CD14-positive monocyte (primary cell): ENCODE measurements at regions not wholly inside any gene's neighbourhood (a gene's known extent, or its start where the extent isn't known, plus 50 kb on each side); places are given as distances from the start of the nearest gene placed in this dataset.

Source experiments
- DNase-seq, 3 donors: peaks; one replicate each; pipeline ENCODE4 v3.0.0-alpha.2; 2011 to 2022
- H2AFZ ChIP-seq: 2 replicates; pipeline ENCODE4 v1.6.0; 2012; ENCODE audit warnings: mild to moderate bottlenecking, low read depth, low read length, inconsistent platforms; ENCODE audit not compliant: insufficient read depth, poor library complexity, severe bottlenecking
- H3K27ac ChIP-seq, 2 donors: 1 replicate in 1 of 2; 2 replicates in 1 of 2; pipeline ENCODE4 v1.5.1; 2012 to 2013; ENCODE audit warnings: low read length in 2 of 2, control low read depth in 1 of 2, inconsistent platforms in 1 of 2, low read depth in 1 of 2, mild to moderate bottlenecking in 1 of 2
- H3K27me3 ChIP-seq, 2 donors: one replicate each; pipeline versions ENCODE4 v1.6.0 to v1.6.1; 2011 to 2013; ENCODE audit warnings: low read length in 2 of 2; ENCODE audit not compliant: control insufficient read depth in 2 of 2, insufficient read depth in 2 of 2
- H3K36me3 ChIP-seq, 2 donors: replicated peaks in 1 of 2; 1 replicate in 1 of 2; 2 replicates in 1 of 2; pipeline versions ENCODE4 v1.5.1 to v1.6.1; 2012 to 2013; ENCODE audit warnings: low read length in 2 of 2, control low read depth in 1 of 2, inconsistent platforms in 1 of 2, mild to moderate bottlenecking in 1 of 2; ENCODE audit not compliant: insufficient read depth in 2 of 2, control insufficient read depth in 1 of 2
- H3K4me1 ChIP-seq, 2 donors: 1 replicate in 1 of 2; 2 replicates in 1 of 2; pipeline versions ENCODE4 v1.5.1 to v1.6.1; 2012 to 2013; ENCODE audit warnings: low read length in 2 of 2, control low read depth in 1 of 2, inconsistent platforms in 1 of 2, mild to moderate bottlenecking in 1 of 2, moderate library complexity in 1 of 2; ENCODE audit not compliant: insufficient read depth in 2 of 2, control insufficient read depth in 1 of 2
- H3K4me2 ChIP-seq: replicated peaks from 2 replicates; pipeline ENCODE3; 2012; ENCODE audit warnings: low read length, moderate library complexity, mild to moderate bottlenecking; ENCODE audit not compliant: poor library complexity, severe bottlenecking; ENCODE audit errors: extremely low read depth
- H3K4me3 ChIP-seq, 3 experiments: fragments of 200-600 bp in 1 of 3; sonication (generic) in 1 of 3; replicated peaks in 1 of 3; 1 replicate in 2 of 3; 2 replicates in 1 of 3; pipeline ENCODE4 v1.5.1; 2011 to 2013; ENCODE audit warnings: low read length in 3 of 3, mild to moderate bottlenecking in 3 of 3, control low read depth in 2 of 3, low read depth in 2 of 3, inconsistent platforms in 1 of 3, moderate library complexity in 1 of 3
- H3K79me2 ChIP-seq: 2 replicates; pipeline ENCODE4 v1.6.0; 2012; ENCODE audit warnings: mild to moderate bottlenecking, control low read depth, inconsistent platforms, low read length, moderate library complexity; ENCODE audit not compliant: insufficient read depth
- H3K9ac ChIP-seq: 2 replicates; pipeline ENCODE4 v1.6.0; 2017; ENCODE audit warnings: low read length, mild to moderate bottlenecking; ENCODE audit not compliant: insufficient read depth, poor library complexity, severe bottlenecking
- H3K9me3 ChIP-seq, 2 donors: replicated peaks in 1 of 2; 1 replicate in 1 of 2; 2 replicates in 1 of 2; pipeline versions ENCODE4 v1.5.1 to v1.6.1; 2012 to 2013; ENCODE audit warnings: low read length in 2 of 2, control low read depth in 1 of 2; ENCODE audit not compliant: control insufficient read depth in 1 of 2, insufficient read depth in 1 of 2
- H4K20me1 ChIP-seq: 2 replicates; pipeline ENCODE4 v1.6.0; 2012; ENCODE audit warnings: mild to moderate bottlenecking, low read length, control low read depth, moderate library complexity; ENCODE audit not compliant: insufficient read depth
- H3K27ac Mint-ChIP-seq, 7 donors: one replicate each; pipeline ENCODE4 v1.8.0; 2020; ENCODE audit warnings: mild to moderate bottlenecking in 7 of 7, mixed read lengths in 7 of 7, moderate library complexity in 6 of 7, inconsistent platforms in 2 of 7
- H3K27me3 Mint-ChIP-seq, 3 donors: one replicate each; pipeline ENCODE4 v1.8.0; 2021 to 2022; ENCODE audit warnings: low read depth in 3 of 3, mild to moderate bottlenecking in 3 of 3, mixed read lengths in 3 of 3, moderate library complexity in 3 of 3, inconsistent platforms in 1 of 3
- H3K36me3 Mint-ChIP-seq, 2 donors: one replicate each; pipeline ENCODE4 v1.8.0; 2020; ENCODE audit warnings: mixed read lengths in 2 of 2, inconsistent platforms in 1 of 2, mild to moderate bottlenecking in 1 of 2
- H3K4me1 Mint-ChIP-seq: one replicate; pipeline ENCODE4 v1.8.0; 2020; ENCODE audit warnings: mild to moderate bottlenecking, mixed read lengths
- H3K4me3 Mint-ChIP-seq, 2 donors: one replicate each; pipeline ENCODE4 v1.8.0; 2020; ENCODE audit warnings: mild to moderate bottlenecking in 2 of 2, mixed read lengths in 2 of 2, moderate library complexity in 1 of 2
- H3K9me3 Mint-ChIP-seq, 7 donors: one replicate each; pipeline ENCODE4 v1.8.0; 2020 to 2022; ENCODE audit warnings: mixed read lengths in 7 of 7, mild to moderate bottlenecking in 6 of 7, moderate library complexity in 6 of 7, inconsistent platforms in 2 of 7
- WGBS: methylation state at CpG from one replicate; pipeline ENCODE4 v1.1.5; 2013; ENCODE audit warnings: missing lambda C conversion rate; ENCODE audit not compliant: insufficient coverage; 5-methylcytosine and 5-hydroxymethylcytosine counted together
- intact Hi-C, 2 donors: fragments of 100-400 bp; cut with micrococcal nuclease; formaldehyde crosslinking; loops; one replicate each; pipeline versions ENCODE4 v1.15.0 to v1.15.1; 2023
- TF ChIP-seq, protein P1 (sequence below): fragments of 200-600 bp; IDR thresholded peaks from one replicate; pipeline ENCODE4 v1.8.0; 2022; ENCODE audit warnings: antibody characterized with exemption, mild to moderate bottlenecking

DNA sequence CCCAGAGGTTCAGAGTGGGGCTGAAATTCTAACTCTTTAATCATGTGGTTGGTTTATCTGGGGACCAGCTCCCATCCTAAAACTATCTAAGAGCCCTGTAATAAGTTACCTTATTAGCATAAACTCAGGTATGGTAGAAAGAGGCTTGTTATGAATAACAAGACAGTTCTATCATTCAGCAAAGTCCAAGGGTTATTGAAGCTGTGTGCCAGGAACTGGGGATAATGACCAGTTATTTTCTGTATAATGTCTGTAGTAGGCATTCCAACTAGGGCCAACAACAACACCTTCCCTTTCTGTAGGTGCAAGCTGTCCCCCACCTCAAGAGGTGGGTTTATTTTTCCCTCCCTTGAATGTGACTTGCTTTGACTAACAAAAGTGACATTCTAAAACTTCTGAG, 170.1 kb downstream of the CD83 start:
- H3K4me1 Mint-ChIP-seq = peaks cover 11% of the 10 kb centered on the region

DNA sequence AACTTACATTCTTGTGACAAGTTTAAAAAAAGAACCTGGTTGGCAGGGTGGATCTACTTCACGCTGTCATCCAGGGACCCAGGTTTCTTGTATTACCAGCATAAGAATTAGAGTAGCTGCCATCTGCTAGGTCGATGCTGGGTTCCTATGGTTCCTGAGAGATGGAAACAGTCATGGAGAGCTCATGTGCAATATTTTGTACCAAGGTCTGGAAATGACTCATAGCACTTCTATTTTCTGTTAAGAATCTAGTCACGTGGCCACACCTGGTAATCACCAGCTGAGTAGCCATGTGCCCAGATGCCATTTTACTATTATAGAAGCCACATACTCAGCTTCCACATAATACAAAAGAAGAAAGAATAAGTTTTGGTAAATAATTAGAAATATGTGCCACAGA, 171.3 kb downstream of the CD83 start:
- H3K27ac Mint-ChIP-seq = no peak overlapping the region
- Histone ChIP-seq H3K4me2 (no peak overlapping the region), H3K4me3 (no peak overlapping the region), H3K27me3 (no peaks in the 10 kb centered on the region), H3K79me2 (no peaks in the 10 kb centered on the region), H3K9me3 (no peaks in the 10 kb centered on the region), H3K27ac (no peak overlapping the region), H3K4me1 (peaks cover 3% of the 10 kb centered on the region in 2 donors), H2AFZ (no peak overlapping the region), H3K9ac (no peak overlapping the region), H4K20me1 (no peaks in the 10 kb centered on the region), H3K36me3 (no peaks in the 10 kb centered on the region)
- 100% methylated on average over 2 of the region's 3 CpGs for WGBS
- TF ChIP-seq, protein P1, sequence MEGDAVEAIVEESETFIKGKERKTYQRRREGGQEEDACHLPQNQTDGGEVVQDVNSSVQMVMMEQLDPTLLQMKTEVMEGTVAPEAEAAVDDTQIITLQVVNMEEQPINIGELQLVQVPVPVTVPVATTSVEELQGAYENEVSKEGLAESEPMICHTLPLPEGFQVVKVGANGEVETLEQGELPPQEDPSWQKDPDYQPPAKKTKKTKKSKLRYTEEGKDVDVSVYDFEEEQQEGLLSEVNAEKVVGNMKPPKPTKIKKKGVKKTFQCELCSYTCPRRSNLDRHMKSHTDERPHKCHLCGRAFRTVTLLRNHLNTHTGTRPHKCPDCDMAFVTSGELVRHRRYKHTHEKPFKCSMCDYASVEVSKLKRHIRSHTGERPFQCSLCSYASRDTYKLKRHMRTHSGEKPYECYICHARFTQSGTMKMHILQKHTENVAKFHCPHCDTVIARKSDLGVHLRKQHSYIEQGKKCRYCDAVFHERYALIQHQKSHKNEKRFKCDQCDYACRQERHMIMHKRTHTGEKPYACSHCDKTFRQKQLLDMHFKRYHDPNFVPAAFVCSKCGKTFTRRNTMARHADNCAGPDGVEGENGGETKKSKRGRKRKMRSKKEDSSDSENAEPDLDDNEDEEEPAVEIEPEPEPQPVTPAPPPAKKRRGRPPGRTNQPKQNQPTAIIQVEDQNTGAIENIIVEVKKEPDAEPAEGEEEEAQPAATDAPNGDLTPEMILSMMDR = no peak
- intact Hi-C loops = no loop called here
- H3K27me3 Mint-ChIP-seq = peaks cover 0 to 2% (median 0%) of the 10 kb centered on the region in 3 donors
- no peaks in the 10 kb centered on the region for H3K36me3 Mint-ChIP-seq
- H3K4me3 Mint-ChIP-seq = no peak overlapping the region
- H3K4me1 Mint-ChIP-seq = peaks cover 10% of the 10 kb centered on the region
- DNase-seq = no peak
- peaks cover 0 to 5% (median 0%) of the 10 kb centered on the region in 7 donors for H3K9me3 Mint-ChIP-seq

More for the DNA sequence above, 170.1 kb downstream of the CD83 start:
- Mint-ChIP-seq H3K4me3 (no peak overlapping the region), H3K27ac (no peak overlapping the region), H3K36me3 (no peaks in the 10 kb centered on the region), H3K9me3 (peaks cover 0 to 5% (median 0%) of the 10 kb centered on the region in 7 donors), H3K27me3 (peaks cover 0 to 1% (median 0%) of the 10 kb centered on the region in 3 donors)
- no peaks in the 10 kb centered on the region for H3K27me3 ChIP-seq
- no peaks in the 10 kb centered on the region for H3K36me3 ChIP-seq
- intact Hi-C loops = no loop called here
- no peak overlapping the region for H3K4me2 ChIP-seq
- H4K20me1 ChIP-seq = no peaks in the 10 kb centered on the region
- H2AFZ ChIP-seq = no peak overlapping the region
- H3K4me1 ChIP-seq = peaks cover 7 to 8% of the 10 kb centered on the region in 2 donors
- H3K9ac ChIP-seq = no peak overlapping the region
- DNase-seq = no peak
- TF ChIP-seq, protein P1 = no peak
- H3K4me3 ChIP-seq = no peak overlapping the region
- no peaks in the 10 kb centered on the region for H3K9me3 ChIP-seq
- no peak overlapping the region for H3K27ac ChIP-seq
- no peaks in the 10 kb centered on the region for H3K79me2 ChIP-seq
